CD14-positive monocyte (primary cell): ENCODE measurements at regions not wholly inside any gene's neighbourhood (a gene's known extent, or its start where the extent isn't known, plus 50 kb on each side); places are given as distances from the start of the nearest gene placed in this dataset.

Experiments used
- DNase-seq, 3 donors: peaks; one replicate each; pipeline ENCODE4 v3.0.0-alpha.2; 2011 to 2022
- H2AFZ ChIP-seq: 2 replicates; pipeline ENCODE4 v1.6.0; 2012; ENCODE audit warnings: mild to moderate bottlenecking, low read depth, low read length, inconsistent platforms; ENCODE audit not compliant: insufficient read depth, poor library complexity, severe bottlenecking
- H3K27ac ChIP-seq, 2 donors: 1 replicate in 1 of 2; 2 replicates in 1 of 2; pipeline ENCODE4 v1.5.1; 2012 to 2013; ENCODE audit warnings: low read length in 2 of 2, control low read depth in 1 of 2, inconsistent platforms in 1 of 2, low read depth in 1 of 2, mild to moderate bottlenecking in 1 of 2
- H3K27me3 ChIP-seq, 2 donors: one replicate each; pipeline versions ENCODE4 v1.6.0 to v1.6.1; 2011 to 2013; ENCODE audit warnings: low read length in 2 of 2; ENCODE audit not compliant: control insufficient read depth in 2 of 2, insufficient read depth in 2 of 2
- H3K36me3 ChIP-seq, 2 donors: replicated peaks in 1 of 2; 1 replicate in 1 of 2; 2 replicates in 1 of 2; pipeline versions ENCODE4 v1.5.1 to v1.6.1; 2012 to 2013; ENCODE audit warnings: low read length in 2 of 2, control low read depth in 1 of 2, inconsistent platforms in 1 of 2, mild to moderate bottlenecking in 1 of 2; ENCODE audit not compliant: insufficient read depth in 2 of 2, control insufficient read depth in 1 of 2
- H3K4me1 ChIP-seq, 2 donors: 1 replicate in 1 of 2; 2 replicates in 1 of 2; pipeline versions ENCODE4 v1.5.1 to v1.6.1; 2012 to 2013; ENCODE audit warnings: low read length in 2 of 2, control low read depth in 1 of 2, inconsistent platforms in 1 of 2, mild to moderate bottlenecking in 1 of 2, moderate library complexity in 1 of 2; ENCODE audit not compliant: insufficient read depth in 2 of 2, control insufficient read depth in 1 of 2
- H3K4me2 ChIP-seq: replicated peaks from 2 replicates; pipeline ENCODE3; 2012; ENCODE audit warnings: low read length, moderate library complexity, mild to moderate bottlenecking; ENCODE audit not compliant: poor library complexity, severe bottlenecking; ENCODE audit errors: extremely low read depth
- H3K4me3 ChIP-seq, 3 experiments: fragments of 200-600 bp in 1 of 3; sonication (generic) in 1 of 3; replicated peaks in 1 of 3; 1 replicate in 2 of 3; 2 replicates in 1 of 3; pipeline ENCODE4 v1.5.1; 2011 to 2013; ENCODE audit warnings: low read length in 3 of 3, mild to moderate bottlenecking in 3 of 3, control low read depth in 2 of 3, low read depth in 2 of 3, inconsistent platforms in 1 of 3, moderate library complexity in 1 of 3
- H3K79me2 ChIP-seq: 2 replicates; pipeline ENCODE4 v1.6.0; 2012; ENCODE audit warnings: mild to moderate bottlenecking, control low read depth, inconsistent platforms, low read length, moderate library complexity; ENCODE audit not compliant: insufficient read depth
- H3K9ac ChIP-seq: 2 replicates; pipeline ENCODE4 v1.6.0; 2017; ENCODE audit warnings: low read length, mild to moderate bottlenecking; ENCODE audit not compliant: insufficient read depth, poor library complexity, severe bottlenecking
- H3K9me3 ChIP-seq, 2 donors: replicated peaks in 1 of 2; 1 replicate in 1 of 2; 2 replicates in 1 of 2; pipeline versions ENCODE4 v1.5.1 to v1.6.1; 2012 to 2013; ENCODE audit warnings: low read length in 2 of 2, control low read depth in 1 of 2; ENCODE audit not compliant: control insufficient read depth in 1 of 2, insufficient read depth in 1 of 2
- H4K20me1 ChIP-seq: 2 replicates; pipeline ENCODE4 v1.6.0; 2012; ENCODE audit warnings: mild to moderate bottlenecking, low read length, control low read depth, moderate library complexity; ENCODE audit not compliant: insufficient read depth
- H3K27ac Mint-ChIP-seq, 7 donors: one replicate each; pipeline ENCODE4 v1.8.0; 2020; ENCODE audit warnings: mild to moderate bottlenecking in 7 of 7, mixed read lengths in 7 of 7, moderate library complexity in 6 of 7, inconsistent platforms in 2 of 7
- H3K27me3 Mint-ChIP-seq, 3 donors: one replicate each; pipeline ENCODE4 v1.8.0; 2021 to 2022; ENCODE audit warnings: low read depth in 3 of 3, mild to moderate bottlenecking in 3 of 3, mixed read lengths in 3 of 3, moderate library complexity in 3 of 3, inconsistent platforms in 1 of 3
- H3K36me3 Mint-ChIP-seq, 2 donors: one replicate each; pipeline ENCODE4 v1.8.0; 2020; ENCODE audit warnings: mixed read lengths in 2 of 2, inconsistent platforms in 1 of 2, mild to moderate bottlenecking in 1 of 2
- H3K4me1 Mint-ChIP-seq: one replicate; pipeline ENCODE4 v1.8.0; 2020; ENCODE audit warnings: mild to moderate bottlenecking, mixed read lengths
- H3K4me3 Mint-ChIP-seq, 2 donors: one replicate each; pipeline ENCODE4 v1.8.0; 2020; ENCODE audit warnings: mild to moderate bottlenecking in 2 of 2, mixed read lengths in 2 of 2, moderate library complexity in 1 of 2
- H3K9me3 Mint-ChIP-seq, 7 donors: one replicate each; pipeline ENCODE4 v1.8.0; 2020 to 2022; ENCODE audit warnings: mixed read lengths in 7 of 7, mild to moderate bottlenecking in 6 of 7, moderate library complexity in 6 of 7, inconsistent platforms in 2 of 7
- WGBS: methylation state at CpG from one replicate; pipeline ENCODE4 v1.1.5; 2013; ENCODE audit warnings: missing lambda C conversion rate; ENCODE audit not compliant: insufficient coverage; 5-methylcytosine and 5-hydroxymethylcytosine counted together
- intact Hi-C, 2 donors: fragments of 100-400 bp; cut with micrococcal nuclease; formaldehyde crosslinking; loops; one replicate each; pipeline versions ENCODE4 v1.15.0 to v1.15.1; 2023
- TF ChIP-seq, protein P1 (sequence below): fragments of 200-600 bp; IDR thresholded peaks from one replicate; pipeline ENCODE4 v1.8.0; 2022; ENCODE audit warnings: antibody characterized with exemption, mild to moderate bottlenecking

DNA sequence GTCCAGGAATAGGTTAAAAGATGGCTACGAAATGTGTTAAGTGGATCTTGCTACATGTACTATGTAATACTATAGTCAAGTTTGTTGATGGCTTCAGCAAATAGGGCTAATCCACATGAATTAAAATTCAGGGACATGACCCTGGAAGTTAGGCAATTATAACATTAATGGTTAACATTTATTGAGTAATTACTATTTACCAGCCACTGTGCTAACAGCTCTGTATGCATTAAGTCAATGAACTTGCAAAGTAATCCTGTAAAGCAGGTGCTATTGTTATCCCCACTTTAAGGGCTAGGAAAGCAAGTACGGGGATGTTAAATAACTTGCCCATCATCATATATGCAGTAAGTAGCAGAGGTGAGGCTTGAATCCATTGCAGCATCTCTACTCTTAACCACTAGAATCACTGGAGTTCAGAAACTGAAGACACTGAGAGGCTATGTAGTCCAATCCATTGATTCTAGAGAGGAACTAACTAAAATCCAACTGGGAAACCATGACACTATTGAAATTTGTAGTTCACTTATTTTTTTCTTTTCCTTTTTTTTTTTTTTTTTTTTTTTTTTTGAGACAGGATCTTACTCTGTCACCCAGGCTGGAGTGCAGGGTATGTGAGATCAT lies 77.5 kb upstream of the SPINK5 start:
- Histone ChIP-seq H4K20me1 (no peaks in the 10 kb centered on the region), H3K4me1 (no peaks in the 10 kb centered on the region), H3K79me2 (no peaks in the 10 kb centered on the region), H3K4me2 (no peak overlapping the region), H3K9me3 (no peaks in the 10 kb centered on the region), H3K27me3 (no peaks in the 10 kb centered on the region), H3K36me3 (no peaks in the 10 kb centered on the region), H3K9ac (no peak overlapping the region), H2AFZ (no peak overlapping the region), H3K4me3 (no peak overlapping the region), H3K27ac (no peak overlapping the region)
- H3K27me3 Mint-ChIP-seq: peaks cover 1 to 3% (median 2%) of the 10 kb centered on the region in 3 donors
- H3K4me1 Mint-ChIP-seq: peaks cover 1% of the 10 kb centered on the region
- H3K4me3 Mint-ChIP-seq: no peak overlapping the region
- intact Hi-C loops: no loop called here
- DNase-seq: no peak
- WGBS: no CpG with 5 or more reads among the region's 2 CpGs
- peaks cover 0 to 2% (median 0%) of the 10 kb centered on the region in 7 donors for H3K9me3 Mint-ChIP-seq
- no peak overlapping the region for H3K27ac Mint-ChIP-seq
- no peaks in the 10 kb centered on the region for H3K36me3 Mint-ChIP-seq
- TF ChIP-seq, protein P1, sequence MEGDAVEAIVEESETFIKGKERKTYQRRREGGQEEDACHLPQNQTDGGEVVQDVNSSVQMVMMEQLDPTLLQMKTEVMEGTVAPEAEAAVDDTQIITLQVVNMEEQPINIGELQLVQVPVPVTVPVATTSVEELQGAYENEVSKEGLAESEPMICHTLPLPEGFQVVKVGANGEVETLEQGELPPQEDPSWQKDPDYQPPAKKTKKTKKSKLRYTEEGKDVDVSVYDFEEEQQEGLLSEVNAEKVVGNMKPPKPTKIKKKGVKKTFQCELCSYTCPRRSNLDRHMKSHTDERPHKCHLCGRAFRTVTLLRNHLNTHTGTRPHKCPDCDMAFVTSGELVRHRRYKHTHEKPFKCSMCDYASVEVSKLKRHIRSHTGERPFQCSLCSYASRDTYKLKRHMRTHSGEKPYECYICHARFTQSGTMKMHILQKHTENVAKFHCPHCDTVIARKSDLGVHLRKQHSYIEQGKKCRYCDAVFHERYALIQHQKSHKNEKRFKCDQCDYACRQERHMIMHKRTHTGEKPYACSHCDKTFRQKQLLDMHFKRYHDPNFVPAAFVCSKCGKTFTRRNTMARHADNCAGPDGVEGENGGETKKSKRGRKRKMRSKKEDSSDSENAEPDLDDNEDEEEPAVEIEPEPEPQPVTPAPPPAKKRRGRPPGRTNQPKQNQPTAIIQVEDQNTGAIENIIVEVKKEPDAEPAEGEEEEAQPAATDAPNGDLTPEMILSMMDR: no peak

DNA sequence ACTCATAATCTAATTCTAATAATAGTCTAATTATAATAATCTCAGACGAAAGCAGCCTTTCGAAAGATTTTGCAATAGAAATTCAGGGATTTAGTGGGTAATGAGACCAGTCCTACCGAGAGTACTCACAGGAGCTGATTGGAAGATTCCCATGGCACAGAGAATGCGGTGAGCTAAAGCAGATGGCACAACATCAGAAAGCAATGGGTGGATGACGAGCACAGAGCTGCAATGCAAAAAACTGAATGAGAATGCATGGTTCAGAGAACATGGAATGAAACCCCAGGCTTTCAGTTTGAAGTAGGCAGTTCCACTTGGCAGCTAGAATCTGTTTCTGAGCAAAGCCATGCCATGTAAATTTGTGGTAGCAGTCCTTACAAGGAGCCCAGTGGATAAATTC lies 78.2 kb upstream of the SPINK5 start:
- Histone ChIP-seq H4K20me1 (no peaks in the 10 kb centered on the region), H3K79me2 (no peaks in the 10 kb centered on the region), H3K4me1 (no peaks in the 10 kb centered on the region), H3K9me3 (no peaks in the 10 kb centered on the region), H3K9ac (no peak overlapping the region), H3K36me3 (no peaks in the 10 kb centered on the region), H2AFZ (no peak overlapping the region), H3K27me3 (no peaks in the 10 kb centered on the region), H3K27ac (no peak overlapping the region), H3K4me3 (no peak overlapping the region), H3K4me2 (no peak overlapping the region)
- DNase-seq: no peak
- intact Hi-C loops: no loop called here
- TF ChIP-seq, protein P1: no peak
- Mint-ChIP-seq H3K4me1 (peaks cover 1% of the 10 kb centered on the region), H3K36me3 (no peaks in the 10 kb centered on the region), H3K27me3 (peaks cover 1 to 3% (median 2%) of the 10 kb centered on the region in 3 donors), H3K27ac (no peak overlapping the region), H3K9me3 (peaks cover 0 to 2% (median 0%) of the 10 kb centered on the region in 7 donors), H3K4me3 (no peak overlapping the region)
- WGBS: 100% methylated on average over 4 of the region's 5 CpGs
